GM18907 (cell line): ENCODE measurements at regions not wholly inside any gene's neighbourhood (a gene's known extent, or its start where the extent isn't known, plus 50 kb on each side); places are given as distances from the start of the nearest gene placed in this dataset.
"Not testable (repeated sequence)": the region's sequence is repeated elsewhere in the genome, so short reads cannot be mapped to it uniquely, and the experiment has no call there.

Experiments
- ATAC-seq: cut with Tn5 transposase; IDR thresholded peaks from one replicate; pipeline ENCODE4 v1.9.1; 2021; ENCODE audit warnings: mild to moderate bottlenecking, moderate library complexity; ENCODE audit not compliant: unreplicated experiment

DNA sequence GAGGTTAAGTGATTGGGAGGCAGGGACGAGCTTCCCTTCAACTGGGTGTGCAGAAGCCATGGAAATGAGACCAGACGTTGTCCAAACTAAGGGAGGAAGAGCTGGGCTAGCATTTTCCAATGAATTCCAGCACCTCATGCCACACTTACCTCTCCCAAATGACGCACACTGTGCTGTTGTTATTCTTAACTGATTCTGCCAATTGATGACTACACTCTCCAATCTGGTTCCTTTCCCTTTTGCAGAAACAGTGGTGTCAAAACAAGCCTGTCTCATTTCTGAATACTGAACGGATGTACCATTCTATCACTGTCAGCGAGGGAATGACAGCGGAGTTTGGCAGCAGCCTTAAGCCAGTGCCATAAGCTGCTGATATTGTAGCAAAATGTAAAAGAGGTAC is 380.5 kb upstream of the HNRNPA3 start:
- ATAC-seq: no peak

DNA sequence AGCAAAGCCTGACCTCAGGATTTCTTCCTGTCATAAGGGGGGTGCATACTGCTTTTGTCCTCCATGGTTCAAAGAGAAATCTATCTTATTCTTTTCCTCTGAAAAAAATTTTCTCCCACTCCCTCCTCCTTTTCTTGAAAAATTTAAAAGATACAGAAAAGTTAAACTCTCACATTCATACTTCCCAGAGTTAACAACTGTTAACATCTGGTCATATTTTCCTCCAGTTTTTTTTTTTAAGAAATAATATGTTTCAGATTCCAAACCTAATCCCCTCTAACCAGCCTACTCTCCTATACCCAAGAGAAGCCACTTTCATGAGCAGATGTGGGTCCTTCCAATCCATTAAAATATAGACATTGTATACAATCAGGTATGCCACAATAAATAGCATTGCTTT is 378.9 kb upstream of the HNRNPA3 start:
- ATAC-seq: no peak

GRCh38 chr2:176834226-176834625 is 378.4 kb upstream of the HNRNPA3 start:
- ATAC-seq: no peak

- no peak for ATAC-seq
Observed at GRCh38 chr2:176843208-176843607, 369.4 kb upstream of the HNRNPA3 start.

DNA sequence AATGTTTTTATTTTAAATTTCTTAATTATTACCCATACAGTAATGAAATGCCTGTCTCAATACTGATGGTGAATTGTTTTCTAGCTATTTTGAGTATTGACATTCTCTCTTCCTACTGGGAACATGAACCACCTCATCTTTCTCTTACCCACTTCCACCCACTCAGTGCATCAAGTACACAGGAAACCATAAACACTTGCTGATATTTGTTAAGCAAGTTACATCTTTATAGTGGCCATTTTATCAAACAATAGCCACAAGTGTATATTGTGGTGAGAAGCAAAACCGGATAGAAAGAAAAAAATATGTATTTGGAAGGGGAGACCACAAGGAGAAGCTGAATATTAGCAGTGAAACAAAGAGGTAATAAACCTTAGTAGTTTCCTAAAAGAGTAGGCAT is 368.1 kb upstream of the HNRNPA3 start:
- ATAC-seq: no peak

- ATAC-seq: no peak
Observed at GRCh38 chr2:176845718-176846117, 366.9 kb upstream of the HNRNPA3 start.

DNA sequence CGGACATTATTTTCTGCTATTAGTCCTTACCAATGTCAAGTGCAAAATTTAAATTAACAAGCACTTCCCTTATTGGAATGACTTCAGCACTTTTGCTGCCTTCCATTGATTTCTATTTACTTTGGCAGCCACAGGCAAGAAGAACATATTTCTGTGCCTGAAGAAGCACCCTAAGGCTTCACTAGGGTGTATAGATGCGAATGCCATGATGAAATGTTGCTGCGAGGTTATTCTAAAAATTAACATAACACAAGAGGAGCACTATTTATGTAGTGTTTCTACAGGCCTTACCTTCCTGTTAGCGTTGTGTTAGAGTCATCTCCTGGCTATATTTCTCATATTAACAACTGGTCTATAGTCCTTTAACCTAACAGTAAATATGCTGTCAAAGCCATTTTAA is 365.0 kb upstream of the HNRNPA3 start:
- ATAC-seq: no peak

GRCh38 chr2:176848844-176849243 is 363.8 kb upstream of the HNRNPA3 start:
- no peak for ATAC-seq

GRCh38 chr2:176851200-176851888 is 361.2 kb upstream of the HNRNPA3 start:
- no peak for ATAC-seq

- no peak for ATAC-seq
Observed at GRCh38 chr2:176851889-176852483, 360.6 kb upstream of the HNRNPA3 start.

DNA sequence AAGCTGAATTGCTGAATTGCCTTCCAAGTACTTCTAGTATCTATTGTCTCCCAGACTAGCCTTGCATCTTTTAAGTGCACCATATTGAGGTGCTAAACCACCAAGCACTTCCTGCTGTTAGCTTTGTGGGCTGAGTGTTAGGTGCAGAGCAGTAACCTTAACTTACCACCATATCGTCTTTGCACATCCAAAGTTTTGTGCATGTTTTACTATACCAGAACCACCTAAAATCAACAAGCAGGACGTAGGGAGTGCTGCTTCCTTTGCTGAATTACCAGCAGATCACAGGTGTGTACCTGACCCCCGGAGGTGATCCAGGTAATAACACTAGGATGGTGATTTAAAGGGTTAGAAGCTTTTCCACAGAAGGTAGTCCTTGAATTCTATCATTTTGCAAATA is 359.9 kb upstream of the HNRNPA3 start:
- peak; percentile 52 for ATAC-seq

DNA sequence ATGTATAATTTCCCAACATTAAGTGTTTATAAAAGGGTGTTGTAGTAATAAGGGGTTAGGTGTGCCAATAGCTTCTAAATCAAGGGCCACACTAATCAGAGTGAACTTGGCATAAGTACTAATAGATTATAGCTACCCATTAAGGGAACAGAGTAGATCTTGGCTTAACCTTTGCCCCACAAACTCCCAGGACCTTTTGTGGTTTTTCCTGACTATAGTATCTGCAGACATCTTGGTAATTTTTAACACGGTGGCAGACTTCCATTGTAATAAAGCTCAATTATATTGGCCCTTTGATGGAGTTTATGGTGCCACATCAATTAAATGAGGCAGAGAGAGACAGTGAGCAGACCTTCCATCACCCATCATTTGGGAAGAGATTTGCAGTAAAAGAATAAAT is 358.5 kb upstream of the HNRNPA3 start:
- no peak for ATAC-seq

- no peak for ATAC-seq
Observed at GRCh38 chr2:176854878-176855277, 357.7 kb upstream of the HNRNPA3 start.

DNA sequence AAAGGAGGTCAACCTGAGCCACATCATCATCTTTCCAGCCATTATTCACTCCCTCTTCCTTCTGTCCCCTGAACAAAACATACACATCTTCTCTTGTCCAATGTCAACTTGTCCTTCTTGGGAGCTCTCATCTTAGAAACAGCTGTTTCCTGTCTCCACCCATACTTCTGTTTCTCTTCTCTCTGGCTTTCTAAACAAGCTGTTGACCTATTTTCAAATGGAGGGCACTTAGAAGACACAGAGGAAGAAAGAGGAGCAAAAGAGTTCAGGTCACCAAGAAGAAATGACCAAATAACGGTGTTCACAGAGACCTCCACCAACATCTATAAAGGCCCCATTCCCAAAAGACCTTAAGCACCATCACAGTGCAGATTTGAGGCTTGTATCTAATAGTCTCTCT is 355.9 kb upstream of the HNRNPA3 start:
- ATAC-seq: no peak

DNA sequence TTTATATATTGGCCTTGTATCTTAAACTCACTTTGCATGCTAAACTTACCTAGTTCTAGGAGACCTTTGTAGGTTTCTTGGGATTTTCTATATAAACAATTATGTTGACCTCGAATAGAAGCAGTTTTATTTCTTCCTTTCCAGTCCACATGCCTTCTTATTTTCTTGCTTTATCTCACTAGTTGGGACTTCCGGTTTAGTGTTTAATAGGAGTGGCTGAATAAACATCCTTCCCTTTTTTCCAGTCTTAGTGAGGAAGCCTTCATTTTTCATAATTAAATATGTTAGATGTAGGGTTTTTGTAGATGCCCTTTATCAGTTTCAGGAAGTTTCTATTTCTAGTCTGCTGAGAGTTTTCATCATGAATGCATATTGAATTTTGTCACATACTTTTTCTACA is 347.3 kb upstream of the HNRNPA3 start:
- ATAC-seq: no peak

- ATAC-seq: no peak
Observed at GRCh38 chr2:176872406-176872805, 340.2 kb upstream of the HNRNPA3 start.

- no peak for ATAC-seq
Observed at GRCh38 chr2:176873403-176873802, 339.2 kb upstream of the HNRNPA3 start.

- ATAC-seq: no peak
Observed at GRCh38 chr2:176876493-176877103, 336.0 kb upstream of the HNRNPA3 start.

DNA sequence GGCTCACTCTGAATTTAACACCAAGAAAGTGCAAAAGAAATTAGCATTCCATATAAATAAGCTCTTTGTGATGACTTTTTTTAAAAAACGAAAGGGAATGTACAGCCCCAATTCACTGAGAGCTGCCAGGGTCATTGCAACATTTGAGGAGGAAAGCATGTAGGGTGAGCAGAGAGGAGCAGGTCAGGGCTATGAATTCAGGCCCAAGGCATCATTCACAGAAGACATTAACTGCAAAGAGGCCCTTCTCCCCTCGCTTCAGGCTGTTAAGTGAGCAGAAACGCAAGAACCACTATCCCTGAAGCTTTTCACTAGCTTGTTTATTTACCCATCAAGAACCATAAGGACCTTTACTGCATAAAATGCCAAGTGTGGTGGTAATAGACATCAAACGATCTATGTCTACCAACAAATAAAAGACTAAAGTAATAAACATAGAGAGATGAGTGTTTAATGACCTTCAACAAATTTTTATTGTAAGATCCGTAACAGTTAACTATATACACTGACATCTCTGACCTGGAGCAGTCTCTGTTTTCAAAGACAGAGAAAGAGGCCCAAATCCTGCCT is 333.1 kb upstream of the HNRNPA3 start:
- ATAC-seq: no peak

DNA sequence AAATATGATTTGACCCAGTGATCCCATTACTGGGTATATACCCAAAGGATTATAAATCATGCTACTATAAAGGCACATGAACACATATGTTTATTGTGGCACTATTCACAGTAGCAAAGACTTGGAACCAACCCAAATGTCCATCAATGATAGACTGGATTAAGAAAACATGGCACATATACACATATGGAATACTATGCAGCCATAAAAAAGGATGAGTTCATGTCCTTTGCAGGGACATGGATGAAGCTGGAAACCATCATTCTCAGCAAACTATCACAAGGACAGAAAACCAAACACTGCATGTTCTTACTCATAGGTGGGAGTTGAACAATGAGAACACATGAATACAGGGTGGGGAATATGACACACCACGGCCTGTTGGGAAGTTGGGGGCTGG is 330.5 kb upstream of the HNRNPA3 start:
- ATAC-seq: not testable (repeated sequence)

GRCh38 chr2:176885001-176885643 is 327.5 kb upstream of the HNRNPA3 start:
- ATAC-seq: no peak

DNA sequence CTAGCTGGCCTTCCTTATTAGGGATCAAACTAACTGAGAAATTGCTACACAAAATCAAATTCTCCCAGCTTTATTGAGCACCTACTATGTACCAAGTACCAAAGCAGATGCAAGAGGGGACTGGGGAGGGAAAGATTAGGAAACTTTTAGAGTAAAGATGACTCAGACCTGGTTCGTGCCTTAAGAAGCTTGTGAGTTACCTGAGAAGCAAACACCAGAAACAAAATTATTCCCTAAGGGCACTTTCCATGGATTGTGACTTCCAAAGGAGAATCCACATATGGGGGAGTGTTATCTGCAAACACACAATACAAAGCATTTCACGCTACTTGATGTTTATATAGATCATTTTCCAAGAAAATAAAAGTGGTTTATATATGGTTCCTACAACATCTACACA is 326.9 kb upstream of the HNRNPA3 start:
- no peak for ATAC-seq
